SK-N-MC (cell line): ENCODE measurements at regions not wholly inside any gene's neighbourhood (a gene's known extent, or its start where the extent isn't known, plus 50 kb on each side); places are given as distances from the start of the nearest gene placed in this dataset.

Experiments used
- DNase-seq: peaks from one replicate; pipeline ENCODE4 v3.0.0-alpha.2; 2011; ENCODE audit warnings: low read depth, low spot score
- H3K27ac ChIP-seq: fragments of 200-600 bp; sonication (generic); 2 replicates; pipeline ENCODE4 v1.5.1; 2016; ENCODE audit warnings: mixed run types
- H3K36me3 ChIP-seq: fragments of 200-600 bp; sonication (generic); 2 replicates; pipeline ENCODE4 v1.6.1; 2017; ENCODE audit warnings: antibody characterized with exemption, low read length, mixed read lengths; ENCODE audit not compliant: insufficient read depth
- H3K4me3 ChIP-seq: fragments of 200-600 bp; sonication (generic); 2 replicates; pipeline ENCODE4 v1.5.1; 2016
- H3K9ac ChIP-seq: fragments of 200-600 bp; sonication (generic); 2 replicates; pipeline ENCODE4 v1.8.0; 2017; ENCODE audit warnings: mixed run types, mixed read lengths; ENCODE audit not compliant: insufficient read length
- H3K9me3 ChIP-seq: fragments of 200-600 bp; sonication (generic); 2 replicates; pipeline ENCODE4 v1.6.1; 2017; ENCODE audit warnings: low read depth, mild to moderate bottlenecking, antibody characterized with exemption, low read length, moderate library complexity, mixed read lengths
- EZH2 ChIP-seq: fragments of 200-600 bp; sonication (generic); IDR thresholded peaks from one replicate; pipeline ENCODE4 v1.6.1; 2017; ENCODE audit warnings: antibody characterized with exemption
- FOXP2 ChIP-seq: optimal IDR thresholded peaks from 2 replicates; pipeline ENCODE3; 2011; ENCODE audit warnings: mild to moderate bottlenecking, moderate library complexity; ENCODE audit not compliant: insufficient read depth; ENCODE audit errors: extremely low read length, control extremely low read depth
- POLR2AphosphoS5 ChIP-seq: IDR thresholded peaks from 2 replicates; pipeline ENCODE4 v1.6.1; 2012; ENCODE audit warnings: mild to moderate bottlenecking, low read depth, low read length, borderline replicate concordance

- H3K36me3 ChIP-seq = no peaks in the 10 kb centered on the region
These were observed 587.2 kb upstream of the MKI67 start for GRCh38 chr10:128713471-128713870.

GRCh38 chr10:128713874-128714570 is 587.8 kb upstream of the MKI67 start:
- TF ChIP-seq EZH2 (no peak), POLR2AphosphoS5 (no peak), FOXP2 (no peak)
- Histone ChIP-seq H3K27ac (peak overlapping the region; percentile 26), H3K9ac (no peak overlapping the region), H3K4me3 (no peak overlapping the region), H3K36me3 (no peaks in the 10 kb centered on the region), H3K9me3 (no peaks in the 10 kb centered on the region)
- no peak for DNase-seq

More at GRCh38 chr10:128713471-128713870, 587.2 kb upstream of the MKI67 start:
- no peak overlapping the region for H3K4me3 ChIP-seq
- H3K9me3 ChIP-seq = no peaks in the 10 kb centered on the region
- no peak overlapping the region for H3K9ac ChIP-seq
- no peak overlapping the region for H3K27ac ChIP-seq
- TF ChIP-seq POLR2AphosphoS5 (no peak), FOXP2 (no peak), EZH2 (no peak)
- no peak for DNase-seq

- Histone ChIP-seq H3K36me3 (no peaks in the 10 kb centered on the region), H3K27ac (peak overlapping the region; percentile 26; the same call in 1 of the 2 replicates), H3K4me3 (no peak overlapping the region), H3K9ac (no peak overlapping the region), H3K9me3 (no peaks in the 10 kb centered on the region)
- no peak for DNase-seq
- no peak for TF ChIP-seq EZH2
- TF ChIP-seq FOXP2 = no peak
- no peak for TF ChIP-seq POLR2AphosphoS5
These were observed 588.6 kb upstream of the MKI67 start for GRCh38 chr10:128714644-128715415.

- TF ChIP-seq EZH2 (no peak), FOXP2 (no peak), POLR2AphosphoS5 (no peak)
- Histone ChIP-seq H3K4me3 (no peak overlapping the region), H3K27ac (no peak overlapping the region), H3K9ac (no peak overlapping the region), H3K9me3 (no peaks in the 10 kb centered on the region), H3K36me3 (no peaks in the 10 kb centered on the region)
- DNase-seq = no peak
These were observed 590.0 kb upstream of the MKI67 start for GRCh38 chr10:128716181-128716580.

- H3K27ac ChIP-seq = no peak overlapping the region
- TF ChIP-seq EZH2 (no peak), FOXP2 (no peak), POLR2AphosphoS5 (no peak)
- no peak overlapping the region for H3K9ac ChIP-seq
- H3K9me3 ChIP-seq = no peaks in the 10 kb centered on the region
- no peak overlapping the region for H3K4me3 ChIP-seq
- DNase-seq = no peak
- H3K36me3 ChIP-seq = no peaks in the 10 kb centered on the region
These were observed 595.8 kb upstream of the MKI67 start for GRCh38 chr10:128721963-128722445.

DNA sequence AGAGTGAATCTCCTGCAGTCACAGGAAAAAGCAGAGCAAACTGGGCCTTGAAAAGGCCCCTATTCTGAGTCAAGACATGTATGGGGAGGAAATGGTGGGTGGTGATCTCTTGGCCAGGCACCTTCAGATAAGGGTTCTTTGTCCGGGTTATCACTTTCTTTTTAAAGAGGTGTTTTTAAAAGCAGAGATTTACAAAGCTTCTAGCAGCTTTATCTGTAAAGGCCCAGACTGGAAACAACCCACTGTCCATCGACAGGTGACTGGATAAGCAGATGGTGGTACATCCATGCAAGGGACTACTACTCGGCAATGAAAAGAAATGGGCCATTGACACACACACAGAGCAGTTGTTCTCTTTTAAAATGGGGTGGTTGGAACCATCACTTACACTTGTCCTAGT is 596.7 kb upstream of the MKI67 start:
- Histone ChIP-seq H3K9me3 (no peaks in the 10 kb centered on the region), H3K4me3 (no peak overlapping the region), H3K36me3 (no peaks in the 10 kb centered on the region), H3K27ac (no peak overlapping the region), H3K9ac (no peak overlapping the region)
- DNase-seq = no peak
- TF ChIP-seq FOXP2 = no peak
- TF ChIP-seq EZH2 = no peak
- TF ChIP-seq POLR2AphosphoS5 = no peak

DNA sequence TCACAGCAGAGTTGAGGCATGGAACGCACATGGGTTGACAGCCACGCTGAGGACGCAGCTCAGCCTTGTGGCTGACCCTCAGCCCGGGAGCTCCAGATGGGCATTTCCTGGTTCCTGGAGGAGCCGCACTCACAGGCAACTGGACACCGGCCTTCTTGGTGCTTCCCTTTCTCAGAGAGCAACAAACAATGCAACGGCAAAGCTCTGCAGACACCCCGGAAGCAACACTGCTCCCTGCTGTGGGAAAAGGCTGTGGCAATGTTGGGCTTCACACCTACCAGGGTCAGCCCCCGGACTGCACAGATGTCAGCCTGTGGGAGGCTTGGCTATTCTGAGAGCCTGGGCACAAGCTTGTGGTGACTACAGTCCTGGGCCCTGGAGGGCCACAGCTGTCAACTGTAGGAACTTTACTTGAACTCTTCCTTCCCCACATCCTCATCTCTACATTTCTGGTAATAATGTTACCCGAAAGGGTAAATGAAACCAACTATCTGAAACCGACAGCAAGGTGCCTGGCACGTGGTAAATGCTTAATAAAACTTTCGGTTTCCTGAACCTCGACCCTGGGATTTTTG is 597.5 kb upstream of the MKI67 start:
- Histone ChIP-seq H3K4me3 (no peak overlapping the region), H3K9me3 (no peaks in the 10 kb centered on the region), H3K9ac (no peak overlapping the region), H3K36me3 (no peaks in the 10 kb centered on the region), H3K27ac (no peak overlapping the region)
- no peak for TF ChIP-seq POLR2AphosphoS5
- no peak for TF ChIP-seq FOXP2
- TF ChIP-seq EZH2 = no peak
- no peak for DNase-seq

GRCh38 chr10:128725531-128725930 is 599.3 kb upstream of the MKI67 start:
- TF ChIP-seq POLR2AphosphoS5 (no peak), FOXP2 (no peak), EZH2 (no peak)
- no peak for DNase-seq
- Histone ChIP-seq H3K36me3 (no peaks in the 10 kb centered on the region), H3K9ac (no peak overlapping the region), H3K4me3 (no peak overlapping the region), H3K27ac (no peak overlapping the region), H3K9me3 (no peaks in the 10 kb centered on the region)

GRCh38 chr10:128727114-128727513 is 600.9 kb upstream of the MKI67 start:
- Histone ChIP-seq H3K36me3 (no peaks in the 10 kb centered on the region), H3K4me3 (no peak overlapping the region), H3K9ac (no peak overlapping the region), H3K27ac (no peak overlapping the region), H3K9me3 (no peaks in the 10 kb centered on the region)
- no peak for TF ChIP-seq EZH2
- no peak for TF ChIP-seq FOXP2
- no peak for TF ChIP-seq POLR2AphosphoS5
- no peak for DNase-seq
